Endothelial cell of umbilical vein (primary cell): ENCODE measurements at regions not wholly inside any gene's neighbourhood (a gene's known extent, or its start where the extent isn't known, plus 50 kb on each side); places are given as distances from the start of the nearest gene placed in this dataset.

Source experiments
- CTCF ChIP-seq, 2 donors: IDR thresholded peaks; 1 replicate in 1 of 2; 2 replicates in 1 of 2; pipeline ENCODE4 v1.5.1; 2011; ENCODE audit warnings: low read length in 2 of 2, mild to moderate bottlenecking in 2 of 2, moderate library complexity in 2 of 2, control low read depth in 1 of 2, inconsistent platforms in 1 of 2, low read depth in 1 of 2; ENCODE audit not compliant: insufficient read depth in 1 of 2; ENCODE audit errors: extremely low read depth in 1 of 2
- POLR2A ChIP-seq: IDR thresholded peaks from 2 replicates; pipeline ENCODE4 v1.6.1; 2012; ENCODE audit warnings: low read depth, mild to moderate bottlenecking, control low read depth, low read length

DNA sequence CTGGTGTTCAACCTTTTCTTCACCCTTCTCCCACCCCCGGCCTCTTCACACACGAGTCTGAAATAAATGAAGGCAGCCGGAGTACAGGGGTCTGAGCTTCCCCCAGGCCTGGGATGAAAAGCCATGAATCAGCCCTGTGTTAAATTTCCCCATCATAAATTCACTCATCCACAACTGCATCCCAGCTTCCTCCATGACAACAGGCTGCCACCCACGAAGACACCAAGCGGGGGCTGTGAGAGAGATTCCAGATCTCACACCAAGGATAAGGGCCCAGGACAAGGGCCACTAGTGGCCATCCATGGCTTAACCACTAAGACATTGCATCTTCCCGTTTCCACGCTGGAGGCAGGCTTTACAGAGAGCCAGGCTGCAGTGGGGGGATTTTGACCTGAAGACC, 93.9 kb upstream of the NCOR2 start:
- TF ChIP-seq POLR2A (no peak), CTCF (IDR thresholded peaks at IDR 0.05; ENCODE audit: extremely low read depth in 1 of 2, insufficient read depth in 1 of 2, low read depth in 1 of 2, low read length in 2 of 2) (no peak)
